Esophagus muscularis mucosa (tissue), 4 donors: ENCODE measurements at regions not wholly inside any gene's neighbourhood (a gene's known extent, or its start where the extent isn't known, plus 50 kb on each side); places are given as distances from the start of the nearest gene placed in this dataset.

Experiments
- DNase-seq: peaks from one replicate; pipeline ENCODE4 v3.0.0-alpha.2; 2017; ENCODE audit errors: extremely low spot score
- H3K27ac ChIP-seq, 4 donors: fragments of 200-600 bp; sonication (generic); replicated peaks in 1 of 4; 1 replicate in 3 of 4; 2 replicates in 1 of 4; pipeline ENCODE4 v1.5.1; 2016 to 2019; ENCODE audit warnings: mild to moderate bottlenecking in 1 of 4
- H3K27me3 ChIP-seq, 4 donors: fragments of 200-600 bp; sonication (generic); one replicate each; pipeline versions ENCODE4 v1.5.1 to v1.6.0; 2016 to 2019
- H3K36me3 ChIP-seq, 4 donors: fragments of 200-600 bp; sonication (generic); one replicate each; pipeline ENCODE4 v1.5.1; 2016 to 2019
- H3K4me1 ChIP-seq, 4 donors: fragments of 200-600 bp; sonication (generic); one replicate each; pipeline ENCODE4 v1.5.1; 2016 to 2019
- H3K4me3 ChIP-seq, 4 donors: fragments of 200-600 bp; sonication (generic); 1 replicate in 2 of 4; 2 replicates in 2 of 4; pipeline ENCODE4 v1.5.1; 2016 to 2019; ENCODE audit warnings: mild to moderate bottlenecking in 4 of 4, moderate library complexity in 1 of 4
- H3K9me3 ChIP-seq, 4 donors: fragments of 200-600 bp; sonication (generic); 1 replicate in 3 of 4; 2 replicates in 1 of 4; pipeline ENCODE4 v1.5.1; 2016 to 2019
- CTCF ChIP-seq, 3 experiments: fragments of 200-600 bp in 2 of 3; fragments of 450-650 bp in 1 of 3; sonication (generic) in 2 of 3; IDR thresholded peaks; one replicate each; pipeline ENCODE4 v1.5.1; 2017 to 2019; ENCODE audit warnings: antibody characterized with exemption in 3 of 3, mild to moderate bottlenecking in 2 of 3, moderate library complexity in 1 of 3
- EP300 ChIP-seq: sonication (generic); formaldehyde crosslinking; IDR thresholded peaks from one replicate; pipeline ENCODE4 v1.6.1; 2017; ENCODE audit warnings: antibody characterized with exemption
- POLR2A ChIP-seq: fragments of 450-650 bp; IDR thresholded peaks from one replicate; pipeline ENCODE4 v1.6.1; 2017; ENCODE audit warnings: antibody characterized with exemption, moderate library complexity, mild to moderate bottlenecking, low read depth
- POLR2AphosphoS5 ChIP-seq, 2 donors: sonication (generic); formaldehyde crosslinking; IDR thresholded peaks; one replicate each; pipeline ENCODE4 v1.6.1; 2017; ENCODE audit warnings: antibody characterized with exemption in 2 of 2
- WGBS: methylation state at CpG from one replicate; pipeline ENCODE4 v1.1.5; 2018; 5-methylcytosine and 5-hydroxymethylcytosine counted together
- intact Hi-C: fragments of 100-400 bp; cut with DNase I; formaldehyde crosslinking; loops from one replicate; pipeline ENCODE4 v1.15.1; 2023

DNA sequence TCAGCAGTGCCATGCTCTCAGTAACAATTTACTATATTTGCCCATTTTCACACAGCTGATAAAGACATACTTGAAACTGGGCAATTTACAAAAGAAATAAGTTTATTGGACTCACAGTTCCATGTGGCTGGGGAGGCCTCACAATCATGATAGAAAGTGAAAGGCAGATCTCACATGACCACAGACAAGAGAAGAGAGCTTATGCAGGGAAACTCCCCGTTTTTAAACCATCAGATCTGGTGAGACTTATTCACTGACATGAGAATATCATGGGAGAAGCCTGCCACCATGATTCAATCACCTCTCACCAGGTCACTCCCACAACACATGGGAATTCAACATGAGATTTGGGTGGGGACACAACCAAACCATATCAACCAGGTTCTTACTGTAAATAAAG is 112.1 kb upstream of the C1orf87 start:
- H3K27me3 ChIP-seq: no peaks in the 10 kb centered on the region
- intact Hi-C loops: no loop called here
- WGBS: 71% methylated on average over 1 of the region's 1 CpG
- H3K36me3 ChIP-seq: no peaks in the 10 kb centered on the region
- H3K4me1 ChIP-seq: no peaks in the 10 kb centered on the region
- TF ChIP-seq EP300 (no peak), POLR2AphosphoS5 (IDR thresholded peaks at IDR 0.05) (no peak), CTCF (IDR thresholded peaks at IDR 0.05) (no peak), POLR2A (no peak)
- peaks cover 0 to 43% (median 19%) of the 10 kb centered on the region in 4 donors for H3K9me3 ChIP-seq
- H3K27ac ChIP-seq: no peak overlapping the region
- H3K4me3 ChIP-seq: no peak overlapping the region
- DNase-seq: no peak

- Histone ChIP-seq H3K27ac (no peak overlapping the region), H3K9me3 (peaks cover 0 to 43% (median 19%) of the 10 kb centered on the region in 4 donors), H3K36me3 (no peaks in the 10 kb centered on the region), H3K4me3 (no peak overlapping the region), H3K4me1 (no peaks in the 10 kb centered on the region), H3K27me3 (no peaks in the 10 kb centered on the region)
- intact Hi-C loops: no loop called here
- TF ChIP-seq POLR2A: no peak
- TF ChIP-seq CTCF (IDR thresholded peaks at IDR 0.05): no peak
- no peak for TF ChIP-seq EP300
- no peak for TF ChIP-seq POLR2AphosphoS5 (IDR thresholded peaks at IDR 0.05)
- DNase-seq: no peak
- 83% methylated on average over 2 of the region's 2 CpGs for WGBS
Observed at GRCh38 chr1:60184521-60184920, 111.0 kb upstream of the C1orf87 start.

GRCh38 chr1:60173729-60174505 is 100.3 kb upstream of the C1orf87 start:
- Histone ChIP-seq H3K4me1 (no peaks in the 10 kb centered on the region), H3K4me3 (no peak overlapping the region), H3K27ac (no peak overlapping the region), H3K9me3 (no peaks in the 10 kb centered on the region), H3K36me3 (no peaks in the 10 kb centered on the region), H3K27me3 (no peaks in the 10 kb centered on the region)
- TF ChIP-seq CTCF (IDR thresholded peaks at IDR 0.05) (no peak), EP300 (no peak), POLR2A (no peak), POLR2AphosphoS5 (IDR thresholded peaks at IDR 0.05) (no peak)
- DNase-seq: no peak
- intact Hi-C loops: no loop called here
- 93% methylated on average over 3 of the region's 3 CpGs for WGBS

DNA sequence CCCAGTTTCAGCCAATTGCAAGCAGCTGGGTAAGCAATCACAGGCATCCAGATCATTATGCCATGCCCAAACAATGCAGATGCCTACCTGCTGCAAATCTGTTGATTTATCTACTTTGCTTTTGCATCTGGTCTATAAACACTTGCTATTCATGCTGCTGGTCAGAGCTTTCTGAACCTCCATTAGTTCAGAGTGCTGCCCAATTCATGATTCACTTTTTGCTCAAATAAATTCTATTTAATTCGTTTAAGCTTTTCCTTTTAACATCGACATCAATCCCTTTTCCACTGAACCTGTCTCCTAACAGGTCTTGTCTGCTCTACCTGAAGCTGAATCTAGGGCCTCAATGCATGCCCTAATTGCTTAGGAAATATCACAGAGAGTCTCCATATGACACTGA is 99.4 kb upstream of the C1orf87 start:
- intact Hi-C loops: no loop called here

More for the DNA sequence above, 99.4 kb upstream of the C1orf87 start:
- no peak overlapping the region for H3K27ac ChIP-seq
- no peak overlapping the region for H3K4me3 ChIP-seq
- 88% methylated on average over 2 of the region's 2 CpGs for WGBS
- H3K36me3 ChIP-seq: no peaks in the 10 kb centered on the region
- no peaks in the 10 kb centered on the region for H3K4me1 ChIP-seq
- no peak for TF ChIP-seq EP300
- no peak for TF ChIP-seq CTCF (IDR thresholded peaks at IDR 0.05)
- TF ChIP-seq POLR2A: no peak
- TF ChIP-seq POLR2AphosphoS5 (IDR thresholded peaks at IDR 0.05): no peak
- no peak for DNase-seq
- H3K9me3 ChIP-seq: no peaks in the 10 kb centered on the region
- H3K27me3 ChIP-seq: no peaks in the 10 kb centered on the region
